HepG2 (cell line): ENCODE measurements at regions not wholly inside any gene's neighbourhood (a gene's known extent, or its start where the extent isn't known, plus 50 kb on each side); places are given as distances from the start of the nearest gene placed in this dataset.

Experiments
- ATAC-seq: fragments of 200-7000 bp; cut with Tn5 transposase; 3 replicates; pipeline ENCODE4 v1.9.1; 2020; ENCODE audit warnings: mild to moderate bottlenecking, moderate library complexity
- BruUV-seq: library from RNA; stranded (reverse); fragments of 400-500 nt; replicated peaks from 2 replicates; lab custom pipeline; 2021; lab: Mats Ljungman, UMichigan
- CTCF ChIA-PET: fragments of 300-600 bp; formaldehyde crosslinking; extraction: SDS; loops from one replicate; lab custom pipeline; 2021; ENCODE audit warnings: low total read pairs, inconsistent platforms, low intra/inter-chr PET ratio; lab: Yijun Ruan, JAX
- POLR2A ChIA-PET: fragments of 350-600 bp; sonication (Branson Sonifier 250); formaldehyde crosslinking; loops from one replicate; lab custom pipeline; 2020; ENCODE audit warnings: antibody characterized with exemption, inconsistent platforms; lab: Yijun Ruan, JAX
- DNase-seq: peaks from one replicate; pipeline ENCODE4 v3.0.0-alpha.2; 2015; ENCODE audit warnings: low spot score
- FAIRE-seq: peaks from 3 replicates; lab custom pipeline; 2011; peaks lifted over from hg19 to GRCh38; lab: Jason Lieb, UNC
- H2AFZ ChIP-seq: one replicate; pipeline ENCODE4 v1.6.1; 2011; ENCODE audit warnings: low read length, inconsistent platforms
- H3K27ac ChIP-seq: fragments of 300-600 bp; 3 replicates; pipeline ENCODE4 v1.8.0; 2011; ENCODE audit warnings: mixed run types, mild to moderate bottlenecking, mixed read lengths, low read length, inconsistent platforms; ENCODE audit not compliant: insufficient read depth; ENCODE audit errors: extremely low read length
- H3K27me3 ChIP-seq, 2 experiments: fragments of 200-600 bp in 1 of 2; 2 replicates in 1 of 2; 3 replicates in 1 of 2; pipeline versions ENCODE4 v1.6.0 to v1.8.0; 2011; ENCODE audit warnings: low read length in 2 of 2, mild to moderate bottlenecking in 2 of 2, moderate library complexity in 2 of 2, inconsistent platforms in 1 of 2; ENCODE audit not compliant: insufficient read depth in 2 of 2, control insufficient read depth in 1 of 2
- H3K36me3 ChIP-seq, 2 experiments: fragments of 200-600 bp in 1 of 2; replicated peaks in 1 of 2; 2 replicates in 1 of 2; 3 replicates in 1 of 2; pipeline versions ENCODE4 v1.5.1 to v1.8.0; 2011; ENCODE audit warnings: low read length in 2 of 2, inconsistent platforms in 1 of 2; ENCODE audit not compliant: insufficient read depth in 2 of 2, control insufficient read depth in 1 of 2
- H3K4me1 ChIP-seq: 2 replicates; pipeline ENCODE4 v1.5.1; 2012; ENCODE audit warnings: low read length, inconsistent platforms; ENCODE audit not compliant: insufficient read depth
- H3K4me2 ChIP-seq: 2 replicates; pipeline ENCODE4 v1.6.0; 2011; ENCODE audit warnings: low read depth, low read length, inconsistent platforms
- H3K4me3 ChIP-seq, 3 experiments: fragments of 200-600 bp in 1 of 3; sonication (generic), shearing (Covaris generic) in 1 of 3; replicated peaks in 1 of 3; 2 replicates each; pipeline ENCODE4 v1.5.1; 2011 to 2016; ENCODE audit warnings: low read length in 3 of 3, inconsistent platforms in 2 of 3, low read depth in 2 of 3, mild to moderate bottlenecking in 2 of 3, control low read depth in 1 of 3, mixed read lengths in 1 of 3; ENCODE audit not compliant: insufficient read depth in 1 of 3
- H3K79me2 ChIP-seq: one replicate; pipeline ENCODE4 v1.6.1; 2011; ENCODE audit warnings: low read length, inconsistent platforms; ENCODE audit not compliant: insufficient read depth
- H3K9ac ChIP-seq: 2 replicates; pipeline ENCODE4 v1.6.0; 2011; ENCODE audit warnings: mild to moderate bottlenecking, low read depth, low read length, inconsistent platforms; ENCODE audit not compliant: insufficient read depth
- H3K9me3 ChIP-seq: 2 replicates; pipeline ENCODE4 v1.5.1; 2012; ENCODE audit warnings: mild to moderate bottlenecking, low read length
- H4K20me1 ChIP-seq: 2 replicates; pipeline ENCODE4 v1.6.0; 2011; ENCODE audit warnings: inconsistent platforms, mild to moderate bottlenecking, low read length, moderate library complexity; ENCODE audit not compliant: insufficient read depth
- AFF4 ChIP-seq: sonication (generic); formaldehyde crosslinking; IDR thresholded peaks from 2 replicates; pipeline ENCODE4 v1.4.0; 2020; ENCODE audit warnings: missing genetic modification reagents
- DMAP1 ChIP-seq: IDR thresholded peaks from 2 replicates; pipeline ENCODE4 v1.6.1; 2016
- GATA4 ChIP-seq: sonication (generic); IDR thresholded peaks from 2 replicates; pipeline ENCODE4 v1.6.1; 2016; ENCODE audit warnings: antibody characterized with exemption, low read depth, borderline replicate concordance
- IKZF4 ChIP-seq: sonication (generic); formaldehyde crosslinking; IDR thresholded peaks from 2 replicates; pipeline ENCODE4 v1.5.1; 2020; ENCODE audit warnings: borderline replicate concordance, mild to moderate bottlenecking, low read depth, missing genetic modification reagents; ENCODE audit errors: not compliant biosample characterization
- MAFG ChIP-seq: sonication (generic); formaldehyde crosslinking; IDR thresholded peaks from 2 replicates; pipeline ENCODE4 v1.5.1; 2020; ENCODE audit warnings: mild to moderate bottlenecking, missing genetic modification reagents
- MZF1 ChIP-seq: sonication (generic); formaldehyde crosslinking; IDR thresholded peaks from 2 replicates; pipeline ENCODE4 v1.8.1; 2023; ENCODE audit warnings: mild to moderate bottlenecking, missing genetic modification reagents, borderline replicate concordance
- REPIN1 ChIP-seq: sonication (generic); formaldehyde crosslinking; IDR thresholded peaks from 2 replicates; pipeline ENCODE4 v1.8.0; 2022; ENCODE audit warnings: missing genetic modification reagents, low read depth, mild to moderate bottlenecking, borderline replicate concordance
- SETDB1 ChIP-seq: sonication (generic); formaldehyde crosslinking; IDR thresholded peaks from 2 replicates; pipeline ENCODE4 v1.5.1; 2020; ENCODE audit warnings: missing genetic modification reagents, mild to moderate bottlenecking, borderline replicate concordance
- SIX4 ChIP-seq: sonication (generic); formaldehyde crosslinking; IDR thresholded peaks from 2 replicates; pipeline ENCODE4 v1.4.0; 2020; ENCODE audit warnings: missing genetic modification reagents
- SKIL ChIP-seq: sonication (generic); formaldehyde crosslinking; IDR thresholded peaks from 2 replicates; pipeline ENCODE4 v1.8.0; 2022; ENCODE audit warnings: missing genetic modification reagents, mild to moderate bottlenecking, moderate library complexity, borderline replicate concordance
- SMAD9 ChIP-seq: sonication (generic); formaldehyde crosslinking; IDR thresholded peaks from 2 replicates; pipeline ENCODE4 v1.5.1; 2020; ENCODE audit warnings: mild to moderate bottlenecking, missing genetic modification reagents
- SYNCRIP ChIP-seq: fragments of 200-400 bp; formaldehyde crosslinking; IDR thresholded peaks from 2 replicates; pipeline ENCODE4 v1.6.1; 2018; ENCODE audit warnings: mild to moderate bottlenecking, low read depth, low read length; ENCODE audit not compliant: insufficient read depth
- THRA ChIP-seq: sonication (generic); formaldehyde crosslinking; IDR thresholded peaks from 2 replicates; pipeline ENCODE4 v1.4.0; 2020; ENCODE audit warnings: missing genetic modification reagents, borderline replicate concordance
- THYN1 ChIP-seq: sonication (generic); formaldehyde crosslinking; IDR thresholded peaks from 2 replicates; pipeline ENCODE4 v1.8.1; 2023; ENCODE audit warnings: low read depth, mild to moderate bottlenecking, moderate library complexity, missing genetic modification reagents, borderline replicate concordance
- ZNF224 ChIP-seq: sonication (generic); formaldehyde crosslinking; IDR thresholded peaks from 2 replicates; pipeline ENCODE4 v1.5.0; 2020; ENCODE audit warnings: mild to moderate bottlenecking, missing genetic modification reagents
- ZNF274 ChIP-seq: sonication (generic); formaldehyde crosslinking; IDR thresholded peaks from 2 replicates; pipeline ENCODE4 v1.5.1; 2020; ENCODE audit warnings: mild to moderate bottlenecking, missing genetic modification reagents
- ZNF33B ChIP-seq: sonication (generic); formaldehyde crosslinking; IDR thresholded peaks from 2 replicates; pipeline ENCODE4 v1.5.1; 2020; ENCODE audit warnings: mild to moderate bottlenecking, missing genetic modification reagents
- ZNF660 ChIP-seq: sonication (generic); formaldehyde crosslinking; IDR thresholded peaks from 2 replicates; pipeline ENCODE4 v1.5.1; 2020; ENCODE audit warnings: mild to moderate bottlenecking, low read depth, missing genetic modification reagents, borderline replicate concordance
- ZNF790 ChIP-seq: sonication (generic); formaldehyde crosslinking; IDR thresholded peaks from 2 replicates; pipeline ENCODE4 v1.8.0; 2022; ENCODE audit warnings: missing genetic modification reagents, mild to moderate bottlenecking, borderline replicate concordance
- WGBS: methylation state at CpG from one replicate; pipeline ENCODE4 v1.1.6; 2017; ENCODE audit warnings: low lambda C conversion rate; 5-methylcytosine and 5-hydroxymethylcytosine counted together
- in situ Hi-C: cut with HindIII; loops from 2 replicates; pipeline ENCODE4 v1.10.0; 2017; ENCODE audit warnings: low pct_unique_long_range_greater_than_20kb; ENCODE audit not compliant: extremely low pct_ligation_motif_present
- intact Hi-C: fragments of 100-400 bp; cut with micrococcal nuclease; formaldehyde crosslinking; loops from one replicate; pipeline ENCODE4 v1.10.0; 2022; ENCODE audit not compliant: unreplicated experiment

- ATAC-seq = no peak
- POLR2A ChIA-PET = no interaction called here
- H3K79me2 ChIP-seq = no peaks in the 10 kb centered on the region
- 6% methylated on average over 4 of the region's 6 CpGs for WGBS
- CTCF ChIA-PET = no interaction called here
- BruUV-seq = no TSS peak
- H3K27ac ChIP-seq = no peak overlapping the region
- peak overlapping the region; percentile 7; the same call in 1 of the 2 replicates for H3K4me2 ChIP-seq
- DNase-seq = no peak
- no peaks in the 10 kb centered on the region for H4K20me1 ChIP-seq
- no peaks in the 10 kb centered on the region for H3K36me3 ChIP-seq
- H3K27me3 ChIP-seq = peaks cover 0 to 38% of the 10 kb centered on the region in 2 experiments; a peak in 3 of 5 replicates
- H2AFZ ChIP-seq = no peak overlapping the region
- no peak overlapping the region for H3K4me3 ChIP-seq
- no peak for FAIRE-seq
- H3K9me3 ChIP-seq = no peaks in the 10 kb centered on the region
- in situ Hi-C loops (no loop called here), intact Hi-C loops (no loop called here)
- H3K4me1 ChIP-seq = peaks cover 17% of the 10 kb centered on the region
- H3K9ac ChIP-seq = no peak overlapping the region
- TF ChIP-seq GATA4 = no peak
- no peak for TF ChIP-seq SKIL (CRISPR knock-in tag)
- TF ChIP-seq ZNF224 (CRISPR knock-in tag) = no peak
- no peak for TF ChIP-seq ZNF33B (CRISPR knock-in tag)
- no peak for TF ChIP-seq ZNF274
- TF ChIP-seq ZNF790 (CRISPR knock-in tag) = no peak
- TF ChIP-seq IKZF4 (CRISPR knock-in tag) = no peak
- no peak for TF ChIP-seq SIX4 (CRISPR knock-in tag)
- TF ChIP-seq REPIN1 = no peak
- no peak for TF ChIP-seq ZNF660
- no peak for TF ChIP-seq THYN1 (CRISPR knock-in tag)
- no peak for TF ChIP-seq SETDB1 (CRISPR knock-in tag)
- TF ChIP-seq MZF1 = no peak
- no peak for TF ChIP-seq AFF4 (CRISPR knock-in tag)
- no peak for TF ChIP-seq DMAP1
- TF ChIP-seq SYNCRIP = no peak
- no peak for TF ChIP-seq SMAD9 (CRISPR knock-in tag)
- TF ChIP-seq MAFG (CRISPR knock-in tag) = no peak
- TF ChIP-seq THRA (CRISPR knock-in tag) = no peak
These were observed 253.1 kb upstream of the PITRM1 start for GRCh38 chr10:3425716-3426115.
